NCI-H69 (cell line): ENCODE measurements at regions not wholly inside any gene's neighbourhood (a gene's known extent, or its start where the extent isn't known, plus 50 kb on each side); places are given as distances from the start of the nearest gene placed in this dataset.
"Not testable (repeated sequence)": the region's sequence is repeated elsewhere in the genome, so short reads cannot be mapped to it uniquely, and the experiment has no call there.

Experiments used
- DNase-seq: peaks from one replicate; lab custom pipeline; 2025; lab: John Stamatoyannopoulos, UW

- DNase-seq, result no peak
These were observed 51.6 kb upstream of the CNTLN start for GRCh38 chr9:17083258-17083657.

DNA sequence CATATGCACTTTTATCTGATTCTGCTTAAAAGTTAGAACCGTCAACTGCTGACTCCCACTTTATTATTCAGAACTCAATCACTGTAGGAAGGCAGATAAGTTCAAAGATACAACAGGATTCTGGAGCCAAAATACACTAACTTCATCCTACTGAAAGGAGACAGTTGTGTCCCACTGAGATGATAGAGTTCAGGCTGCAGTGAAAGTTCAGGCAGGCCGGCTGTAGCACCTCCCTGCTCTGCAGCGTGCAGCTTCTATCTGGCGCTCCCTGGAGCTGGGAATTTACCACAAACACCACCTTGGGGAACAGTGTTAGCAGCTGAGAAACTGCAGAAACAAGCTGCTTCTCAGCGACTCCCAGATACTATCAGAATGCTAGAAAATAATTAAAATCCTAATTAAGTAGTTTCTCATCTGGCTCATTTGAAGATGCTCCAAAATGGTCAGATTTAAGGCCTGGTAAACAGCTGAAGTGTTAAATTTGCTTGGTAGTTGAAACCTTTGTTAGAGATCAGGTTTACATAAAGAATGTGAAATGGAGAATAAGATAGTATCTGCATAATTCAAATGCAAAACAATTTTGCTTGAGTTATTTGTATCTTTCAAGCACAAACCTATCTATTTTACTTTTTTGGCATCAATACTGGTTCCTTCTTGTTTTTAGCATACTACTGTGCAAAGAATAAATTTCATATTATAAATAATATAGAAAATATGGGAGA is 52.3 kb upstream of the CNTLN start:
- peak; percentile 46 for DNase-seq

DNA sequence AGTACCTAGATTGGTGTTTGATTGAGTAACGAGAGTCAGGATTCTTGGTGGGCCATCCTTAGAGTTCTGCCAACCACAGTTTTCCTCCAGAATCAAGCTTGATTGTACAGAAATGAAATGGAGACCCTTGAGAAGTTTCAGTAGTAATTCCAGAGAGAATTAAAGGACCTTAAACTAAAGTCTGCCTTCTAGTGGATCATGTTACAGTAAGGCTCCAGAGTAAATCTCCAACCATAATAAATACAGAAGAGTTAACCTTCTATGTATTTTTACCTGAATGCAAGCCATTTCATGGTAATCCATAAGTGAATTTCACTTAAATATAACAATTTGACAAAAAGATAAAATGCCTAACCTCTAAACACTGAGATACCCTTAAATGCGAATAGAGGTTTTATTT is 53.0 kb upstream of the CNTLN start:
- no peak for DNase-seq

DNA sequence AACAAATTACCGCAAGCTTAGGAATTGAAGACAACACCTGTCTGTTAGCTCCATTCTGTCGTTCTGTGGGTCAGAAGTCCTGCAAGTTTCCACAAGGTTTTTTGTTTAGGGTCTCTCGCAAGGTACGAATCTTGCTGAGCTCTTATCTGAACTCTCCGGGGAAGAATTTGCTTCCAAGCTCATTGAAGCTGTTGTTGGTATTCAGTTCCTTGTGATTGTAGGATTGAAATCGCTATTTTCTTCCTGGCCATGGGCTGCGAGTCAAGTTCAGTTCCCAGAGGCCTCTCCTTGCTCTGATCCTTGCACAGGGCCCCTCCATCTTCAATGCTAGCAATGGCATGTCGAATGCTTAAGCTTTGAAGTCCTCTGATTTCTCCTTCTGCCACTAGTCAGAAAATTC is 53.5 kb upstream of the CNTLN start:
- DNase-seq, result no peak

- peak; percentile 27 for DNase-seq
These were observed 58.9 kb upstream of the CNTLN start for GRCh38 chr9:17075758-17076485.

DNA sequence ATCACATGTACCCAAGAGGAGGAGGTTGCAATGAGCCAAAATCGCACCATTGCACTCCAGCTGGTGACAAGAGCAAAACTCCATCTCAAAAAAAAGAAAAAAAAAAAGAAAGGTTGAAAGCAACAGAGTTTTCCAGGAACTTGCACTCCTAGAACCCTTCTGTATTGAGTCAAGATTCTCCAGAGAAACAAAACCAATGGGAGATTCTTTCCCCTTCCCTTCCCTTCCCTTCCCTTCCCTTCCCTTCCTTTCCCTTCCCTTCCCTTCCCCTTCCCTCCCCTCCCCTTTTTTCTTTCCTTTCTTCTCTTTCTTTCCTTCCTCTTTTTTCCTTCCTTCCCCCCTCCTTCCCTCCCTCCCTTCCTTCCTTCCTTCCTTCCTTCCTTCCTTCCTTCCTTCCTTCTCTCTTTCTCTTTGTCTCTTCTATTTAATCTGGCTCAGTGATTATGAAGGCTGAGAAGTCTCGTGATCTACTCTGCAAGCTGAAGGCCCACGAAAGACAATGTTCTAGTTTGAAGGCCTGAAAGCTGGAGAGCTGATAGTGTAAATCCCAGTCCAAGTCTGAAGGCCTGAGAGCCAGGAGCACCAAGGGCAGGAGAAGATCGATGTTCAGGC is 59.6 kb upstream of the CNTLN start:
- DNase-seq, result no peak

DNA sequence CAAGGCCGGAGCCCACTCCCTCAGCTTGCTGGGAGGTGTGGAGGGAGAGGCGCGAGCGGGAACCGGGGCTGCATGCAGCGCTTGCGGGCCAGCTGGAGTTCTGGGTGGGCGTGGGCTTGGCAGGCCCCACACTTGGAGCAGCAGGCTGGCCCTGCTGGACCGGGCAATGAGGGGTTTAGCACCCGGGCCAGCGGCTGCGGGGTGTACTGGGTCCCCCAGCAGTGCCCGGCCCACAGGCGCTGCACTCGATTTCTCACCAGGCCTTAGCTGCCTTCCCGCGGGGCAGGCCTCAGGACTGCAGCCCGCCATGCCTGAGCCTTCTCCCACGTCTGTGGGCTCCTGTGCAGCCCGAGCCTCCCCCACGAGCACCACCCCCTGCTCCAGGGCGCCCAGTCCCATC is 62.3 kb upstream of the CNTLN start:
- not testable (repeated sequence) for DNase-seq

DNA sequence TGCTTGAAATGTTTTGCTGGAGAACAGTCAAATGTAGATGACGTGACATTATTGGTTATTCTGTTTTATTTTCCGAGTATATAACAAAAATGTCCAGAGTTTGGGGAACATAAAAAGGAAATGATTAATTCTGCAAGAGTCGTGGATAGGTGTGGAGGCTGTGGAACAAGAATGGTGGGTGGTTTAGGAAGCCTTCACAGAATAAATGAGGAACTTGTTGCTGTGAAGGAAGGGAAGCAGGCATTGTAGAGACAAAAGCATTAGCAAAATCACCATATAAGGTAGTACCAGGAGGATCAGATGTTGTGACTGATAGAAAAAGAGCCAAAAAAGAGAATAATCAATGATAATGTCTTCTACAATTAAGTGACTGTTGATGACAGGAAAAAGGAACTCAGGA is 66.2 kb upstream of the CNTLN start:
- DNase-seq, result no peak

DNA sequence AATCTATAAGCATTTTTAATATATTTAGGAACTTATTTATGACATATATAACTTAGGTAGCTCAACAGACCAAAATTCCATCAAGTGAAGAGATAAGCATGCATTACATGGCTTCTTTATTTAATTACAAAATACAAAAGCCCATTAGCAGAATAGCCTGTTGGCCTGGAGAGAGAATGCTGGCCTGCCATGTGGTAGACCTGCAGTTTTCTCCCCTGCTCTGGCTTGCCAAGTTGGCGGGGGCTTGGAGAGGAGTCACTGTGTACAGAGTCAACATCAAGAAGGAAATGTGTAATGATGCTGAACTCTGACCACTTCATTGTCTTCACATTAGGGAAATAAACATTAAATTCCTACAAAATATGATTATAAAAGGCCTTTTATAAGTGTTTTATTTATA is 69.8 kb upstream of the CNTLN start:
- peak; percentile 92 for DNase-seq

- peak; percentile 76 for DNase-seq
These were observed 70.3 kb upstream of the CNTLN start for GRCh38 chr9:17064558-17064957.

GRCh38 chr9:17063535-17064135 is 71.2 kb upstream of the CNTLN start:
- peak; percentile 88 for DNase-seq

GRCh38 chr9:17062497-17062896 is 72.3 kb upstream of the CNTLN start:
- DNase-seq, result peak; percentile 40

DNA sequence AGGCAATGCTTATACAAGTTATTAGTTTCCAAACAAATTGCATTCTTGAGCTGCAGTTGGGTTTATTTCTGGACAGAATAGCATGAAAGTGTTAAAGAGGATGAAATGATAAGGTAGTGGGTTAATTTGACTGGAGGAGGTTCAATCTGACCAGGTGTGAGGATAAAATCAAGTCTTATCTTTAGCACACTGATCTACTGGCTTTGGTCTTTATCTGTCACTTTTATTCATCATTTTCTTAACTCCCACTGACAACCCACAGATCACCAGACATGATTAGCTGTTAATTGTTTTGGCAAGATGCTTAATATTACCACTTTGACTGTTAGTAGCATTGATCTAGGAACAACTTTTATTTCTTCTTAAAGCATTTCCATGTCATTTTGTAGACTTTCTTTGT is 74.4 kb upstream of the CNTLN start:
- no peak for DNase-seq

DNA sequence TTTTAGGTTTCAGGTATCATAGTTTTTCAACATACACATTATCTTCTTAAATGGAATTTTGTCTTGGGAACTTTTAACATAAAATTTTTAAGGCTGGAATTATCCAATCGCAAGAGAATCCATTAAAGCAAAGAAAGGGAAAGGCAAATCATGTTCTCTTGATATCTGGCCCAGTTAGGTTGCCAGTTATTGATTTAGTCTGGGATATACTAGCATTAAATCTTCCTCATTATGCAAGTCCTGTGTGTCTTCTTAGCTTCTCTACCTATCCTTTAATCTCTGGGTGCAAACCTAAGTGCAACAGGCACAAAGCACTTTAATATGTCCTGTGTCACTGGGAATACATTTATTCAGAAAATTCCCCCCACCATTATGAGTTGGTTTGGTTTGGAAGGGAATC is 75.4 kb upstream of the CNTLN start:
- no peak for DNase-seq

DNA sequence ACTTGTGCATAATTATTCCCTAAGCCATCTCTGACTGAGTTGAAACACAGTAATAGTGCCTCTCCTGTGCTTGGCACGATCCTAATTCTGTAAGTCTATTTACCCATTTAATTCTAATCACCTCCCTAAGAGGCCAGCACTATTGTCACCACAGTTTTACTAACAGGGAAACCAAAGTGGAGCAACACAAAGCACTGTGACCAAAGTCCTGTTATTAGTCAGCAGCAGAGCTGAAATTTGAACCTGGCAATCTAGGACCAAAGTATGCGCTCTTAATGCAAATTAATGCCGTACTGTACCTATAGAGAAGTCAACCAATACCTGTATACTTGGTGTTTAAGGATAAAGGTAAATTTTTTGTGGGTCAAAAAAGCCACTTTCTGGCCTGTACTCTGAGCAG is 77.1 kb upstream of the CNTLN start:
- DNase-seq, result peak; percentile 93

- peak; percentile 27 for DNase-seq
These were observed 82.2 kb upstream of the CNTLN start for GRCh38 chr9:17052626-17053025.

DNA sequence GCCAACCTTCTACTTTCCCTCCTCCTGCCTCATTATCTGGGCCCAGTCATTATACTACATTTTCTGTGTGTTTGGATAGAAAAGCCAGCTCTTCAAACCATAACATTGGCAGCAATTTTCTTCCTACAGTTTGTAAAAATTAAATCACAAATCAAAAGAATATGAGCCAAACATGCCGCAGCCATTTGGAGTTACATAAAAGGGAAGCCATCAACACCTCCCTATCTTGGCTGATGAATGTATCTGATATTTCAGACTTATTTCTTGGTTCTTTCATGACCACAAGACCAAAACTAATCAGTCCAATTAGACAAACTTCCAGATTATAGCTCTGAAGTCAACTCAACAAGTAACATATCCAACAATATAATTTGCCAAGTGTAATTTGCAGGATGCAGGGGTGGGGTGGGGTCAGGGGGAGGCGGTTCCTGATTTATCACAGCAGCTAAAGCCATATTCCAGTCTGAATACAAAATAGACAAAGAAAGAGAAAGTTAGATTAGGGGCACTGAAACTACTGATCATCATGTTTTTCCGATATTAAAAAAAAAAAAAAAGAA is 89.4 kb upstream of the CNTLN start:
- DNase-seq, result no peak

- no peak for DNase-seq
These were observed 103.3 kb upstream of the CNTLN start for GRCh38 chr9:17031546-17031945.

DNA sequence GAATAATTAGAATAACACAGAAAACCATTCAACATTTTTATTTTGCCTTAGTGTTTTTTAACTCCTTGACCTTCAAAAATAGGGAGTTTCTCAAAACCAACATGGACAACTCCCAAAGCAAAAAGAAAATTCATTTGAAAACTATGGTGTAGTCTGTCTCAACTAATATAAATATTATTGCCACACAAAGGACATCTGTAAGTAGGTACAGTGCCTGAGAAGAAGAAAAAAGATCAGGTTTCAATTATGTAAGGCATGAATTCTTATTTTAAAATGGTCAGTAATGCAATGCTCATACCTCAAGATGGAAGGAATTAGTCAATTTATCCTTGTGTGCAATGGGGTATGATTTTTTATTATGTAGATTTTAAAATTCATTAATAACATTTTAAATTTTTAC is 109.6 kb upstream of the CNTLN start:
- no peak for DNase-seq

DNA sequence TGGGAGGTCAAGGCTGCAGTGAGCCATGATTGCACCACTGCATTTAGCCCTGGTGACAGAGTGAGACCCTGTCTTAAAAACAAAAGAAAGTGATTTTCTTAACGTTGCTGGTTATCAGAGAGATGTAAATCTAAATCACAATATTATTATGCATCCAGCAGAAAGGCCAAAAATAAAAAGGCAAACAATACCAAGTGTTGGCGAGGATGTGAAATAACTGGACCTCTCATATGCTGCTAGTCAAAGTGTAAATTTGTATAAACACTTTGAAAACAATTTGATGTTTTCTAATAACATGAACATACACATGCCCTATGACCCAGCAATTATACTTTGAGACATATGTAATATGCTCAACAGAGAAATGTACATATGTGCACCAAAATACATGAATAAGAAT is 110.7 kb upstream of the CNTLN start:
- no peak for DNase-seq

GRCh38 chr9:17021387-17021970 is 113.4 kb upstream of the CNTLN start:
- peak; percentile 35 for DNase-seq

DNA sequence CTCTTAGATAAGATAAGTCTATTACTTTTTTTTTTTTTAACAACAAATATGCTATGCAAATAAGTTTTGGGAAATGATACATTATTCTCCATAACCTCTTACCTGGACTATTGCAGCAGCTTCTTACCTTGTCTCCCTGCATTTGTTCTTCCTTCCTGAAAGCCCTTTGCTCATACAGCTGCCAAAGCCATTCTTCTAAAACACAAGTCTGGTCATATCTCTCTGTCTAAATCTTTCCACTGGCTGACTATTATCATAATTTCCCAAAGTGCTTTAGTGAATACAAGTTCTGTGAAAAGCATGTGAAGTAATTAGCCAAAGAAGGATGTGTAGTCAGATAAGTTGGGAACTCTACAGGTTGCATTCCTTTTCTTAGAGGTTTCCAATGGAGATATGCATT is 115.4 kb upstream of the CNTLN start:
- no peak for DNase-seq
